ENCODE measurements at regions not wholly inside any gene's neighbourhood (a gene's known extent, or its start where the extent isn't known, plus 50 kb on each side); places are given as distances from the start of the nearest gene placed in this dataset.

GRCh38 chr1:79682478-79682877 lies 675.9 kb upstream of the ADGRL4 start:
- DNase-seq: no peak
- intact Hi-C loops (cut with micrococcal nuclease): no loop called here
- Mint-ChIP-seq H3K4me1 (no peaks in the 10 kb centered on the region), H3K27ac (no peak overlapping the region), H3K36me3 (no peaks in the 10 kb centered on the region), H3K9me3 (peaks cover 0 to 16% (median 13%) of the 10 kb centered on the region in 7 donors), H3K27me3 (ENCODE audit: low read depth in 3 of 3) (no peaks in the 10 kb centered on the region), H3K4me3 (no peak overlapping the region)
- H3K9me3 ChIP-seq (replicated peaks in 1 of 2; ENCODE audit: control insufficient read depth in 1 of 2, insufficient read depth in 1 of 2, low read length in 2 of 2): peaks cover 7 to 18% of the 10 kb centered on the region in 2 donors
- no peak overlapping the region for H2AFZ ChIP-seq (ENCODE audit: insufficient read depth, low read depth, low read length, poor library complexity, severe bottlenecking)
- no peaks in the 10 kb centered on the region for H3K27me3 ChIP-seq (ENCODE audit: control insufficient read depth in 2 of 2, insufficient read depth in 2 of 2, low read length in 2 of 2)
- H3K27ac ChIP-seq (ENCODE audit: low read depth in 1 of 2, low read length in 2 of 2): no peak overlapping the region
- H4K20me1 ChIP-seq (ENCODE audit: insufficient read depth, low read length): no peaks in the 10 kb centered on the region
- TF ChIP-seq CTCF (IDR thresholded peaks at IDR 0.05): no peak
- no peaks in the 10 kb centered on the region for H3K79me2 ChIP-seq (ENCODE audit: insufficient read depth, low read length)
- WGBS (ENCODE audit: insufficient coverage): no CpG with 5 or more reads among the region's 1 CpG
- no peak overlapping the region for H3K4me2 ChIP-seq (replicated peaks; ENCODE audit: extremely low read depth, low read length, poor library complexity, severe bottlenecking)
- H3K4me3 ChIP-seq (replicated peaks in 1 of 3; ENCODE audit: low read depth in 2 of 3, low read length in 3 of 3): no peak overlapping the region
- no peaks in the 10 kb centered on the region for H3K4me1 ChIP-seq (ENCODE audit: control insufficient read depth in 1 of 2, insufficient read depth in 2 of 2, low read length in 2 of 2)
- H3K9ac ChIP-seq (ENCODE audit: insufficient read depth, low read length, poor library complexity, severe bottlenecking): no peak overlapping the region
- no peaks in the 10 kb centered on the region for H3K36me3 ChIP-seq (replicated peaks in 1 of 2; ENCODE audit: control insufficient read depth in 1 of 2, insufficient read depth in 2 of 2, low read length in 2 of 2)

DNA sequence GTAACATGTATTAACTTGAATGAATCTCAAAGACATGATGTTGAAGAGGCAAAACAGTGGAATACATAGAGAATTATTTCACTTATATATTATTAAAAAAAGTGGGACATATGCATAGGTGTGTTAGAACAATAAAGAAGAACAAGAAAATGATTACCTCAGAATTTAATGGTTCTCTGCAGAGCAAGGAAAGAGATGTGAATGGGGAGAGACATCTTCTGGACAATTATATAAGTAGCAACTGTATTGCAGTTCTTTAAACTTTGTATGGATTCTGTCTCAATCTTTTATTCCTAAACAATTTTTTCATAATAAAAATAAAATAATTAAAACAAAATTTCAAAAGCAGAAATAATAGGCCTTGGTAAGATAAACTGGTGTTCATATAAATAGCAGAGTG lies 674.9 kb upstream of the ADGRL4 start:
- TF ChIP-seq CTCF (IDR thresholded peaks at IDR 0.05): no peak
- Histone ChIP-seq H3K27ac (ENCODE audit: low read depth in 1 of 2, low read length in 2 of 2) (no peak overlapping the region), H3K4me1 (ENCODE audit: control insufficient read depth in 1 of 2, insufficient read depth in 2 of 2, low read length in 2 of 2) (no peaks in the 10 kb centered on the region), H3K27me3 (ENCODE audit: control insufficient read depth in 2 of 2, insufficient read depth in 2 of 2, low read length in 2 of 2) (no peaks in the 10 kb centered on the region), H4K20me1 (ENCODE audit: insufficient read depth, low read length) (no peaks in the 10 kb centered on the region), H3K9ac (ENCODE audit: insufficient read depth, low read length, poor library complexity, severe bottlenecking) (no peak overlapping the region), H3K36me3 (replicated peaks in 1 of 2; ENCODE audit: control insufficient read depth in 1 of 2, insufficient read depth in 2 of 2, low read length in 2 of 2) (no peaks in the 10 kb centered on the region), H3K9me3 (replicated peaks in 1 of 2; ENCODE audit: control insufficient read depth in 1 of 2, insufficient read depth in 1 of 2, low read length in 2 of 2) (peaks cover 7 to 18% of the 10 kb centered on the region in 2 donors), H2AFZ (ENCODE audit: insufficient read depth, low read depth, low read length, poor library complexity, severe bottlenecking) (no peak overlapping the region), H3K4me2 (replicated peaks; ENCODE audit: extremely low read depth, low read length, poor library complexity, severe bottlenecking) (no peak overlapping the region), H3K79me2 (ENCODE audit: insufficient read depth, low read length) (no peaks in the 10 kb centered on the region), H3K4me3 (replicated peaks in 1 of 3; ENCODE audit: low read depth in 2 of 3, low read length in 3 of 3) (no peak overlapping the region)
- no peak overlapping the region for H3K4me3 Mint-ChIP-seq
- no peak overlapping the region for H3K27ac Mint-ChIP-seq
- no peaks in the 10 kb centered on the region for H3K4me1 Mint-ChIP-seq
- H3K9me3 Mint-ChIP-seq: peaks cover 0 to 16% (median 11%) of the 10 kb centered on the region in 7 donors
- intact Hi-C loops (cut with micrococcal nuclease): no loop called here
- H3K27me3 Mint-ChIP-seq (ENCODE audit: low read depth in 3 of 3): no peaks in the 10 kb centered on the region
- DNase-seq: no peak
- H3K36me3 Mint-ChIP-seq: no peaks in the 10 kb centered on the region
